Ovary (tissue), 7 donors: ENCODE measurements at regions not wholly inside any gene's neighbourhood (a gene's known extent, or its start where the extent isn't known, plus 50 kb on each side); places are given as distances from the start of the nearest gene placed in this dataset.

ENCODE experiments used
- DNase-seq, 5 donors: peaks; one replicate each; pipeline ENCODE4 v3.0.0-alpha.2; 2019 to 2020
- H3K27ac ChIP-seq, 2 donors: fragments of 200-600 bp; one replicate each; pipeline versions ENCODE4 v1.5.1 to v1.8.0; 2019 to 2022
- H3K27me3 ChIP-seq: fragments of 200-600 bp; one replicate; pipeline ENCODE4 v1.8.0; 2022
- H3K36me3 ChIP-seq: fragments of 200-600 bp; sonication (generic); one replicate; pipeline ENCODE4 v1.5.1; 2019
- H3K4me1 ChIP-seq: one replicate; pipeline ENCODE4 v1.8.1; 2013; ENCODE audit warnings: mild to moderate bottlenecking, moderate library complexity; ENCODE audit not compliant: insufficient read depth
- H3K4me3 ChIP-seq: fragments of 200-600 bp; sonication (generic); one replicate; pipeline ENCODE4 v1.5.1; 2017
- H3K9me3 ChIP-seq, 2 donors: fragments of 200-600 bp in 1 of 2; sonication (generic) in 1 of 2; one replicate each; pipeline versions ENCODE4 v1.5.1 to v1.8.1; 2013 to 2019; ENCODE audit warnings: mild to moderate bottlenecking in 1 of 2, moderate library complexity in 1 of 2
- CTCF ChIP-seq, 3 donors: fragments of 450-650 bp in 2 of 3; fragments of 200-600 bp in 1 of 3; IDR thresholded peaks; one replicate each; pipeline versions ENCODE4 v1.5.1 to v1.8.0; 2016 to 2022; ENCODE audit warnings: antibody characterized with exemption in 3 of 3, mild to moderate bottlenecking in 1 of 3
- EP300 ChIP-seq: sonication (generic); formaldehyde crosslinking; IDR thresholded peaks from one replicate; pipeline ENCODE4 v1.6.1; 2017; ENCODE audit warnings: antibody characterized with exemption
- POLR2A ChIP-seq: fragments of 450-650 bp; IDR thresholded peaks from one replicate; pipeline ENCODE4 v1.6.1; 2017; ENCODE audit warnings: antibody characterized with exemption, mild to moderate bottlenecking, moderate library complexity
- WGBS, 3 donors: extraction: QIAGEN DNeasy Blood & Tissue Kit in 1 of 3; methylation state at CpG; one replicate each; pipeline versions ENCODE4 v1.1.5 to v1.1.7; 2013 to 2017; 5-methylcytosine and 5-hydroxymethylcytosine counted together
- intact Hi-C, 4 donors: fragments of 100-400 bp; cut with DNase I; formaldehyde crosslinking; loops; one replicate each; pipeline versions ENCODE4 v1.11.0 to v1.15.1; 2022 to 2023
- donor health status: DM: no; HTN: no; CAD: no; lungs with moderate emphysema.
- donor health status: DM: no; HTN: no; CAD: no.
- donor health status: Bipolar disorder and iron deficiency.
- donor health status: DM: no; HTN: no; CAD: no.
- donor health status: DM: yes; HTN: yes; CAD: no.

GRCh38 chr9:84438391-84438790 is 97.8 kb upstream of the SLC28A3 start:
- no peak overlapping the region for H3K27ac ChIP-seq
- H3K4me1 ChIP-seq, result no peaks in the 10 kb centered on the region
- H3K9me3 ChIP-seq, result no peaks in the 10 kb centered on the region
- no peak for DNase-seq
- WGBS, 3 donors, result 95 to 98% (median 98%) methylated on average over 1 of the region's 1 CpG
- no peaks in the 10 kb centered on the region for H3K27me3 ChIP-seq
- H3K4me3 ChIP-seq, result no peak overlapping the region
- H3K36me3 ChIP-seq, result no peaks in the 10 kb centered on the region
- intact Hi-C loops, result no loop called here
- no peak for TF ChIP-seq POLR2A
- TF ChIP-seq EP300, result no peak
- no peak for TF ChIP-seq CTCF (IDR thresholded peaks at IDR 0.05)

DNA sequence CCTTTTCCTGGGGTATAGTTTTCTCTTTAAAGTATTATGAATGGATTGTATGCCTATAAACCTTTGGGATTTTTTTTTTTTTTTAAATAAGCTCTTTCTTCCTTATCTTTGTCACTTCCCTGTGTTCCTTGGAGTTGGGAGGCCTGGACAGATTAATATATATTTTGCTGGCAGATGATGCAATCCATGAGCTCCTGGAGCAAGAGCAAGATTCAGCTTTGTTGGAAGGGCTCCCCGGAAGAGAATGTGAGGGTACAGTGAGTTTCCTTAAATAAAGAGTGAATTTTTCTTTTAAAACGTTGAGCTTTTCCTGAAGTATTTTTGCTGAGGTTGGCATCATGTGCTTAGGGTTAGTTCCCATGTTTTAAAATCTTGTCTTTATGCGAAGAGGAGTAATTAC is 98.7 kb upstream of the SLC28A3 start:
- Histone ChIP-seq H3K36me3 (no peaks in the 10 kb centered on the region), H3K4me1 (no peaks in the 10 kb centered on the region), H3K27me3 (no peaks in the 10 kb centered on the region), H3K4me3 (no peak overlapping the region), H3K27ac (no peak overlapping the region), H3K9me3 (no peaks in the 10 kb centered on the region)
- no peak for TF ChIP-seq CTCF (IDR thresholded peaks at IDR 0.05)
- no peak for TF ChIP-seq POLR2A
- TF ChIP-seq EP300, result no peak
- DNase-seq, result no peak
- intact Hi-C loops, result no loop called here
- WGBS, 3 donors, result 23 to 39% (median 36%) methylated on average over 3 of the region's 3 CpGs

DNA sequence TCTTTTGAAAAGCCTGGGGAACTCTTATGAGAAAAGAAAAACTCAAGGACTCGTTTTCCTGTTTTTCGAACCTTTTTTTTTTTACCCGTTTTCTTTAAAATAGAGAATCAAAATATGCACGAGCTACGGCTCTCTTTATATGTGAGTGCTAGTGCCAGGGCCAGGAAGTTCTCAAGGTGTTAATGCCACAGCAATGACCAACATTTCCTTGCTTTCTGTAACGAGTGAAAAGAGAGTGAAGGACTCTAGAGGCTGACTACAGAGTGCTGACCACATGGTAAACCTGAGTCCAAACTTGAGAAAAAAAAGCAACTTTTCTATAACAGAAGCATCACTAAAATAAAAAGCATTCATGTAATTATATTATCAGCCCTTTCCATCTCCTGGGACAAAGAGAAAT is 102.2 kb upstream of the SLC28A3 start:
- intact Hi-C loops, result no loop called here
- 80 to 87% (median 82%) methylated on average over 6 of the region's 6 CpGs for WGBS, 3 donors

GRCh38 chr9:84445737-84446136 is 105.2 kb upstream of the SLC28A3 start:
- Histone ChIP-seq H3K27me3 (no peaks in the 10 kb centered on the region), H3K27ac (no peak overlapping the region), H3K4me3 (no peak overlapping the region), H3K9me3 (no peaks in the 10 kb centered on the region), H3K4me1 (no peaks in the 10 kb centered on the region), H3K36me3 (no peaks in the 10 kb centered on the region)
- TF ChIP-seq EP300, result no peak
- TF ChIP-seq CTCF (IDR thresholded peaks at IDR 0.05), result no peak
- no peak for TF ChIP-seq POLR2A
- DNase-seq, result no peak
- intact Hi-C loops, result no loop called here
- 93 to 96% (median 95%) methylated on average over 5 of the region's 5 CpGs for WGBS, 3 donors

More for the DNA sequence above, 102.2 kb upstream of the SLC28A3 start:
- Histone ChIP-seq H3K27me3 (no peaks in the 10 kb centered on the region), H3K27ac (no peak overlapping the region), H3K9me3 (no peaks in the 10 kb centered on the region), H3K4me1 (no peaks in the 10 kb centered on the region), H3K4me3 (no peak overlapping the region), H3K36me3 (no peaks in the 10 kb centered on the region)
- TF ChIP-seq EP300 (no peak), POLR2A (no peak), CTCF (IDR thresholded peaks at IDR 0.05) (no peak)
- DNase-seq, result no peak

DNA sequence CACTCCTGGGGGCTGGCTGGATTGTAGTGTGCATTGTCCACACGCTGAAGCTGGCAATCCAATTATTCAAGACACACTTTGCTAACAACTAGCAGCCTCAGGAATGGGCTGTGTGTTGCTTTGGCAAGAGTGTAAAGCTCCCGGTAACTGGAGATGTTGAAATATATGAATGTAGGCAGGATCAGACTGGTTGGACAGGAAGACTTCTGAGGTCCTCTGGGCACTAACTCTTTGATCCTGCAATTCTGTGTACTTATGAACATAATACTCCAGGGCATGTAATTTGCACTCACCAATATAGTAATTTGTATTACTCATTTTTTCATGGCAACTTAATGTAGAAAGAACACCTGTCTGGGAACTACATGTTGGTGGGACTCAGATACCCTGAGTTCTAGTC is 106.7 kb upstream of the SLC28A3 start:
- 83 to 92% (median 89%) methylated on average over 2 of the region's 2 CpGs for WGBS, 3 donors
- Histone ChIP-seq H3K36me3 (no peaks in the 10 kb centered on the region), H3K4me3 (no peak overlapping the region), H3K27ac (no peak overlapping the region), H3K27me3 (no peaks in the 10 kb centered on the region), H3K4me1 (no peaks in the 10 kb centered on the region), H3K9me3 (no peaks in the 10 kb centered on the region)
- intact Hi-C loops, result no loop called here
- DNase-seq, result no peak
- TF ChIP-seq POLR2A (no peak), EP300 (no peak), CTCF (IDR thresholded peaks at IDR 0.05) (no peak)
